Retina (tissue), 1 donor: ENCODE measurements at regions not wholly inside any gene's neighbourhood (a gene's known extent, or its start where the extent isn't known, plus 50 kb on each side); places are given as distances from the start of the nearest gene placed in this dataset.
"Not testable (repeated sequence)": the region's sequence is repeated elsewhere in the genome, so short reads cannot be mapped to it uniquely, and the experiment has no call there.

ENCODE experiments used
- DNase-seq: peaks from one replicate; pipeline ENCODE4 v3.0.0-alpha.2; 2016

DNA sequence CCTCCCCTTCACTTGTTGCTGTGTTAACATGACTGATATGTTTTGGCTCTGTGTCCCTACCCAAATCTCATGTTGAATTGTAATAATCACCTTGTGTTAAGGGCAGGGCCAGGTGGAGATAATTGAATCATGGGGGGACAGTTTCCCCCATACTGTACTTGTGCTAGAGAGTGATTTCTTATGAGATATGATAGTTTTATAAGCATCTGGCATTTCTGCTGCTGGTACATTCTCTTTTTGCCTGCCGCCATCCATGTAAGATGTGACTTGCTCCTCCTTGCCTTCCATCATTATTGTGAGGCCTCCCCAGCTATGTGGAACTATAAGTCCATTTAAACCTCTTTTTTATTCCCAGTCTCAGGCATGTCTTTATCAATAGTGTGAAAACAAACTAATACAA is 185.0 kb downstream of the TBX18 start:
- DNase-seq: no peak

DNA sequence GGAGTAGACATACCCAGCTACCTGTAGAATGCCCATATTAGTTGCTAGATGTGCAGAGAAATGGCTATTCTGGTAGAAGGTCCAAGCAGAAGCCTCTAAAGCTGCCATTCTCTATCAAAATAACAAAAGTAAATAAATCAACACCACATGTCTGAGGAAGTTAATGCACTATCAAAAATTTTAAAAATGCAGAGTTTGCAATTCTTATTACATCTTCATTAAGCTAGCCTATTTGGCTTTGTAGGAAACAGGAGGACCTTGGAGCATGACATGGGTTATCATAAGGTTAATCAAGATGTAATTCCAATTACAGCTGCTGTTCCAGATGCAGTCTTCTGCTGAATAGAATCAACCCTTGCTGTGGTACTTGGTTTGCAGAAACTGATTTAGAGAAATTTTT is 188.4 kb downstream of the TBX18 start:
- DNase-seq: no peak

DNA sequence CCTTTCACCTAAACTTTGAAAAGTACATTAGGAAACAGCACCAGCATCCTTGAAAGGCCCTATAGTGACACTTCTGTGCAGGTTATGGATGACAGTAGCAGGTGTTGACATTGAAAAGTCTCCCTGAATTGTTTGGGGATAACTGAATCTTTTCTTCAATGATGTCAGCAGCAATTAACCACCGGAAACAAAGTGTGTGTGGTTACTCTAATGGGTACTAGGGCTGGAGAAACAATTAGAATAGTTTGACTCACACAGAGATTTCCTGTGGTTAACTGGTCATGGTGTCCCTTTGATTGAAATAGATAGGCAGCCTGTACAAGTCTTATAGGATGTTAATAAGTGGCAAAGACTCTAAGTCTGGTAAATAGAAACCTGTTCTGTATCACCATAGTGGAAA is 189.1 kb downstream of the TBX18 start:
- no peak for DNase-seq

- no peak for DNase-seq
Measured at GRCh38 chr6:84569882-84570281, 194.5 kb downstream of the TBX18 start.

GRCh38 chr6:84568971-84569370 is 195.4 kb downstream of the TBX18 start:
- no peak for DNase-seq

GRCh38 chr6:84565718-84566117 is 198.7 kb downstream of the TBX18 start:
- DNase-seq: not testable (repeated sequence)

GRCh38 chr6:84560436-84561390 is 203.7 kb downstream of the TBX18 start:
- DNase-seq: no peak

DNA sequence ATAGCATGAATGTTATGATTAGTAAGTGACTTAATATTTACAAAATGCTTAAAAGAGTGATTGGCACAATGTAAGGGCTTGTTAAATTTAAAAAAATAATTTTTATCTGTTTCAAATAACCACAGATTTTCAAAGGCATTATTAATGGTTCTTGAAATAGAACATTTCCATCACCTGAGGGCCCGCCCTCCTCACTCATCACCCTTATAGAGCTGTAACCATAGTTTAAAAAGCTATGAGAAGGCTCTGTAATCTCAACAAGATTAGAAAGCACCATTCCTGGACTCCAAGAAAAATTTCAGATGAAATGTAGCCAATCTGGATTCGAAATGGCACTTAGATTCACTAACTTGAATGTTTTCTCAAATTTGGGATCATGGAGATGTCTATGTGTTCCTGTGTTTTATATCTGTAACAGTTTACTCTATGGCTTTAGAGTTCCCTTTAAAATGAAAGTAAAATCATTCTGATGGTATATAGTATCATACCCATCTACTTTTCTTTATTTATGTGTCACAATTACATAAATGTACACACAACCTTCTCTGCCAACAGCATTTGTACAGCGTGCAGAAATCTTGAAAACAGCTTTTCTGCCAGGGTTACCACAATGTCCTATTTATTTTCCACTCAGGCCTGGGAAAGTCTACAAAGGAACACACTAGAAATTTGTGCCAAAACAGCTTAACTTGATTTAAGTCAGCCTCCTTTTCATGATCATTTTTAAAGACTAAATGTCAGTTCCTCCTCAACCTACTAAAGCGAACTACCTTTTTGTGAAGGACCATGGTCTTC is 207.7 kb downstream of the TBX18 start:
- DNase-seq: no peak

DNA sequence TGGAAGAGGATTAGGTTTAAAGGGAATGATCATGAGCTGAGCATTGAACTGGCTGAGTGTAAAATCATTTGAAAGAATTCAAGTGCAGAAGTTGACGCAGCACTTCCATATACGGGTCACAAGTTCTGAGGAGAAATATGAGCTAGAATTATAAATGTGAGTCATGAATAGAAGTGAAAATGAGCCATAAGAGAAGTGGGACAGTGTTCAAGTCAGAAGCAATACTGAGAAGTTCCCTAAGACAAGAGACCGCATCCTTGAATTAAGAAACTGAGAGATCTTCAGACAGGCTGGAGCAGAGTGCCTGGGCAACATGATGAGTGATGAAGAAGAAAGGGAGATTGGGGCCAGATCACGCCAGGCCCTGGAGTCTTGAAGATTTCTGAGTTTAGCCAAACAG is 209.7 kb downstream of the TBX18 start:
- no peak for DNase-seq

DNA sequence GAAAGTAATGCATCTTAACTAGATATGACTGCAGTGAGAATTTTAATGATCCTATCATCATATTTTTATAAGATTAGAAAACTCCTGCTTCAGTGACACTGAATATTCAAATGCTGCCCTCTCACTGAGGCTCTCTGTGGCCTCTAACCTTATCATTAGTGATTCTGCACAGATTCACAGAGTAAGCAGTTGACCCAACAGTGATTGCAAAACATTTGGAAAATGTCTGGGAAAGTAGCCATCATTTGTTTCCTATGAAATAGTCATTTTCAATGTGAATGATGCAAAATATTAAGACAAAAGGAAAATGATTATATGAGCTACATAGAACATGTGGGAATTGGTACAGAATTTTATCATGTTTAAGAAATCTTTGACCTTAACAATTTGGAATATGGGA is 210.3 kb downstream of the TBX18 start:
- no peak for DNase-seq

DNA sequence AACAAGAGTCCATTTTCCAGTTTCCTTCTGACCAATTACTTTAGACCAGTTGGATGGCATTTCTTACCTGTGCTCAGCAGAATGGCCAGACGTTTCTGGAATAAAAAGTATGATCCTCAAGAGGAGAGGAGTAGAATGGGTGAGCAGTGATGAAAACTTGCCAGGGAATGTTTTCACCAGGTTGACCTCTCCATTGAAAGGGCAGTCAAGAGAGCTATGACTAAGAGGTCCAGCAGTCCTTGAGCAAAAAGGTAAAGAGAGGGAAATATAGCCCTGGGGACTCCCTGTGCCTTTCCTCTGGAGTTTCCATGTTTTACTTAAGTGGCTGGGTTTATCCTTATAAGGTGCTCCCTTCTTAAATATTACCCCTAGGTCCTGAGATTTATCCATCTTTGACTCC is 210.9 kb downstream of the TBX18 start:
- no peak for DNase-seq

DNA sequence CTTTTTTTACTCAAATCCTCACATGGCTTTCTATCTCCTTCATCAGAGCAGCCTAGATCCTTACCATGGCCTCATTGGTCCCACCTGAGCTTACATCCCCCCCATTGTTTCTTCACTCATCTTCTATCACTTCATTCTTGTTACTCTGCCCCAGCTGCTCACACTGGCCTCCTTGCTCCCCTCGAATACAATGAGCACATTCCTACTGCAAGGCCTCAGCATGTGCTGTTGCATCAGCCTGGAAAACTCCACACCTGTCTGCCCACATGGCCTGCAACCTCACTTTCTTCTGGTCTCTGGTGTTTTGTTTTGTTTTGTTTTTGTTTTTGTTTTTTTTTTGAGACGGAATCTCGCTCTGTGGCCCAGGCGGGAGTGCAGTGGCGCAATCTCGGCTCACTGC is 212.6 kb downstream of the TBX18 start:
- DNase-seq: no peak

- DNase-seq: no peak
Measured at GRCh38 chr6:84549917-84550316, 214.5 kb downstream of the TBX18 start.

DNA sequence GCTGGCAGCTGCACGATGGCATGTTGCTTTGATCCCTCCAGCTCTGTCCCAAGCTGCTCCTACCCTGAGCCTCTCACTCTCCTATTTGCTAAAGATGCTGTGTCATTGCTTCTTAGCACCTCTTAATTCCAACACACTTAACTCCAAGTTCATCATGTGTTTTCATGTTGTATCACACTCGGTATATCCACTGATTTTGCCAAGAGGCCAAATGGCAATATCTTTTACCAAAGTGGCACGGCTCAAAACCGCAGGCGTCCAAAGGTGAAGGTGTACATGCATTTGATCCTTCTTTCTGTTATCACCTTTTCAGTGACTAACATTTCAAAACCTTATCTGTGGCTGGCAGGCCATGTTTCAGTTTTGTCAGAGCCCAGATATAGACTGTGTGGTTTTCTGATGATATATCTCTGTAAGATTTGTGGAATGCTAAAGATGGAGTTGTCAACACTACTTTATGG is 217.0 kb downstream of the TBX18 start:
- DNase-seq: no peak

GRCh38 chr6:84546427-84546914 is 217.9 kb downstream of the TBX18 start:
- DNase-seq: peak; percentile 5

DNA sequence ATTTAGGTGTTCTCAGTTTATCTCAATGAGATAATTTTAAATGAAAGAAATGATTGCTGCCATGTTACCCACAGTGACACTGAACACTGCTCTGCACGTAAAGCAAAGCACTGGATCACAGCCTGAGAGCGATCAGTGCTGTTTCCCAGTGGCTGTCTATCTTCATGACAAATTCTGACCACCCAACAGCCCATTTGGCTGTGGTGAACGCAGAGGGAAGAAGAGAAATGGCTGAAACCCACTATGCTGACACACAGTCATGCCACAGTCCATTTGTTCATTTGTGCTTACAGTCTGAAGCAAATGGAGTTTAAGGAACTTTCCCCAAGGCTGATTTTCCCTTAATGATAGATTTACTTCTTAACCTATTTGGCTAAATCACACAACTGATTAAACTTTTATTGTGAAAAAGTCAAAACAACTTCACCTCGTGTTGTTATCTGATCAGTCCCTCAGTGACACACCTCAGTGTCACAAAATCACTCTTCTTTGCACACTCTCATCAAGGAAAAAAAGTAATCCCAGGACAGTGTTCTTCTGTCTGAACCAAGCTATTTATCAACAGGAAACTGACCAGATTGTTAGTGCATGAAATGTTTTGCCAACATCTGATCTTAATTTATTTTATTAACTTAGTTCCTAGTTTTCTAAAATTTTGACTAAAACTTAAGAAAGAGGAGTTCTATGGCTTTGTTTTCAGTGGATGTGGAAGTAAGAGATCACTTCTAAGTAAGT is 225.1 kb downstream of the TBX18 start:
- DNase-seq: no peak

- DNase-seq: no peak
Measured at GRCh38 chr6:84536885-84537638, 227.3 kb downstream of the TBX18 start.

DNA sequence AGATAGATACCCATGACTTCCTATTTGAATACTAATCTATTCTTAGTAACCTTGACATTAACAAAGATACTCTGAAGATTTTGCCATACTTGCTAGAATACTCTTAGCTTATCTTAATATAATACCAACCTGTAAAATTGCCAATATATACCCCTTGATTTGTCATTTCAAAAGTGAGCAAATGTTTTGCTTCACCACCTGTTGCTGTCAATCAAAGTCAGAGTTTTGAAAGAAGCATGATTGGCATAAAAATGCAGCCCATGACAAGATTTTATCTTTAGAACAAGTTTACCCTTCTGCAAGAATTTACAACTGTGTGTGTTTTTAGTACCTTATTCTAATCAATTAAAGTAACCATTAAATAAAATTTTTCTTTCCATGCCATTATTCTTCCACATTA is 236.2 kb downstream of the TBX18 start:
- no peak for DNase-seq

GRCh38 chr6:84526631-84527030 is 237.8 kb downstream of the TBX18 start:
- DNase-seq: no peak

- no peak for DNase-seq
Measured at GRCh38 chr6:84525907-84526306, 238.5 kb downstream of the TBX18 start.

GRCh38 chr6:84524636-84525035 is 239.8 kb downstream of the TBX18 start:
- no peak for DNase-seq

- DNase-seq: no peak
Measured at GRCh38 chr6:84522135-84522549, 242.3 kb downstream of the TBX18 start.
